ENCODE measurements at regions not wholly inside any gene's neighbourhood (a gene's known extent, or its start where the extent isn't known, plus 50 kb on each side); places are given as distances from the start of the nearest gene placed in this dataset.

- no peak for DNase-seq (ENCODE audit: low spot score)
These were observed 800.1 kb downstream of the TFAP2A start for GRCh38 chr6:9614778-9615177.

- no peak for DNase-seq (ENCODE audit: low spot score)
These were observed 802.4 kb downstream of the TFAP2A start for GRCh38 chr6:9612489-9612888.

DNA sequence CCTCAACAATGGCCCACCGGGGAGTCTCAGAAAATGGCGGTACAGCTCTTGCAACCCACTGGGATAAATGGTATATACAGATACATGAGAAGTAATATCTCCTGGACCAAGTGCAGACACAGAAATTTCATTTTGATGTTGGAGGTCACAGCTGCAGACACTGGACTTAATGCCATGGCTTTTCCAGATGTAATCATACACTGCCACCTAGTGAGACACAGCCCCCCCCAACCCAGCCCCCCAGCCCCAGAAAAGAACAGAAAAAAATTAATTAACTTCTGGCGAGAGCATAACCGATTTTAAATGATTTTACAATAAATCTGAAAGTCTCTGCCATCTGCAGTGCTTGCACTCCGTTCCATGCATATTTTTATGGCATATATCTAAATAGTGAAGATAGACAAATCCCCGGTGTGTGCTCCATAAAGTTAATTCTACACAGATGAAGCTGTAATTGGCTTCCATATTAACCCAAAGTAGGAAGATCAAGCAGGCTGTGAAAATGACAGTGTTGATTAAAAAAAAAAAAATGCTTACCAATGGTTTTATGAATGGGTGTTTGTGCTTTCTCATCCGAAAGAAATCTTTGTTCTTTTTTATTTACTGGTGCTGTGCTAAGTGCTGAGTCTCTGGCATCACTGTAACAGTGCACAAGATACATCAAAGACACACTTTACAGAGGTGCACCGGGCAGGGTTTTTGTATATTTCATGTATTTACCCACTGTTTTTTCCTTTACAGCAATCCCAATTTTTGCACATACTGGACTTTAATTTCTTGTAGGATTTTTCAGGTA is 804.1 kb downstream of the TFAP2A start:
- DNase-seq (ENCODE audit: low spot score), result no peak

- no peak for DNase-seq (ENCODE audit: low spot score)
These were observed 808.3 kb downstream of the TFAP2A start for GRCh38 chr6:9606435-9607134.

- no peak for DNase-seq (ENCODE audit: low spot score)
These were observed 820.1 kb downstream of the TFAP2A start for GRCh38 chr6:9594746-9595145.

- no peak for DNase-seq (ENCODE audit: low spot score)
These were observed 821.3 kb downstream of the TFAP2A start for GRCh38 chr6:9593554-9593953.

DNA sequence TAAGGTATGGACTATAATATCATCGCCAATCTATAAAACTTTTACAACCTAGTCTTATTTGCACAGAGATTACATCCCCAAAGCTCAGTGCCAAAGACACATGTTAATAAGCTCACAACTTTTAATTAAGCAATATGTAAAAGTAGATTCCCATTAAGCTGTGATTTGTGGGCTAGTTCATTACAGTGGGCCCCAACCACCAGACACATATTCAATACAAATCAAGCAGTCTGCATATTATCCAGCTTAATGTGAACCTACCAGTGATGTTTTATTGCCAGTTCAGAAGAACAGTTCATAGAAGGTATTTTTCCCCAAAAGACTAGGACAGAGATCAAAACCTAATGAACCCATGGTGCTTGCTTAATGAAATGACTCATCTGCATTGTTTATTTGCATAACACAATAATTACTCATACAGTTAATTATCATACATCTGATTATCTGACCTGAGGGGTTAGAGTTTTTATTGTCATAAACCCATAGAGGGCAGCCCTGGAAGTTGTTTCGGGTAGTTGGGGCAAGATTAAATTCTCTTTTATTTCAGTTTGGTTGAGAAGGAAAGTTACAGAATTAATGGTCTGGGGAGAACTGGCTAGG is 831.0 kb downstream of the TFAP2A start:
- no peak for DNase-seq (ENCODE audit: low spot score)

- no peak for DNase-seq (ENCODE audit: low spot score)
These were observed 833.7 kb downstream of the TFAP2A start for GRCh38 chr6:9581155-9581554.

DNA sequence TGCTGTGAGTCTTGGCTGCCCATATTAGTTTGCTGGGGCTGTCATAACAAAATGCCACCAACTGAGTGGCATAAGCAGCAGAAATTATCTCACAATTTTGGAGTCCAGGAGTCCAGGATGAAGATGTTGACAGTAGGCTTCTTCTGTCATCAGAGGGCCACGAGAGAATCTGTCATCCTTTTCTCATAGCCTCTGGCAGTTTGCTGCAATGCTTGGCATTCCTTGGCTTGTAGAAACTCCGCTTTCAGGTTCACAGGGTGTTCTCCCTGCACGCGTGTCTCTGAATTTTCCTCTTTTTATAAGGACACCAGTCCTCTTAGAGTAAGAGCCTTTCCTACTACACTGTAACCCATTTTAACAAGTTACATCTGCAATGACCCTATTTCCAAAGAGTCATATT is 838.4 kb downstream of the TFAP2A start:
- DNase-seq (ENCODE audit: low spot score), result no peak

- no peak for DNase-seq (ENCODE audit: low spot score)
These were observed 848.8 kb downstream of the TFAP2A start for GRCh38 chr6:9566096-9566495.

DNA sequence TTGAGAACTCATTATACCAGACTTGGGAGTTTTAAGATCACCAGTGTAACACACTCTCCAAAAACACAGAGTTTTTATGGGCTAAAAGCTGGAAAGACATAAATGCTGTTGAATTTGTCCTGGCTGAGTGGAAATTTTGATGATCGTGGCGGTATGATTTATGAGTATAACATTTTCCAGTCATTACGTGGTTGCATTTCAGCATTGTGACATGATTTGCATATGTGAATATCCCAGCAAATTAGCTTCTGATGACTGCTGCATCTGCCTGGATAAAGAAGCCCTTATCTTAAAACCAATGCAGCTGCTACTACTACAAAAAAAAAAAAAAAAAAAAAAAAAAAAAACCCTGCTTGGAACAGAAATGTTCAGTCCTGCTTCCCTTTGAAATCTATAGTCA is 850.9 kb downstream of the TFAP2A start:
- no peak for DNase-seq (ENCODE audit: low spot score)

DNA sequence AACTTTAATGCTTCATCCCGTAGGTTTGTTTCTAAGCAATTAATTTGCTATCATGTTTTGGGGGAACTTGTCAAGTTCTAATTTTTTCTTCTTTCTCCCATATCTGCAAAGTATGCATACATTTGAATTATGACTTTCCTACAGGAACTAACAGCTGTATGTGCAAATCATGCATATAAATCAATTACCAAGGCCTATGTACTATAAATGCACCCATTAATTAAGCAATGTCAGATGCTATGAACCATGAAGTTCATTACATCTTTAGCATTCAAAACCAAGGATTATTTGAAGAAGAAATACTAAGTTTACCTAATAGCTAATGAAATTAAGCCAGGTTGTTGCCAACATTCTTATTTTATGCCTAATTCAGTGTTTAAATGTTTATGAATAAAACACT is 851.3 kb downstream of the TFAP2A start:
- DNase-seq (ENCODE audit: low spot score), result no peak

DNA sequence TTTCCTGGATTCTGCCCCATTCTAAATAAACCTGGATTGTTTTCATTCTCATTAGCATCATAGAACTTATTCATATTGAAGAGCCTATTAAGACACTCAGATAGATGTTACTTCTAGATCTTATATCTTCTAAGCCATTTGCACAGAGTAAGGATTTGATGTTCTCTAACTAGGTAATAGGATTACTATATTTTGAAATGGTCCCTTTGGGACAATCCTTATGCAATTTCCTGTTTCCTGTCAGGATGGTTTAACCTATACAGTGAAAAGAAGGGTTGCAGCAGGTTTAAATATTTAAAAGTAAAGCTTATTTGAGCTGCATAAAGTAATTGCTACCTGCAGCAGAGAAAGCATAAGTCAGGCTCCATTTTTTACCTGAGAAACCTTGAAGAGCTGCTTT is 860.1 kb downstream of the TFAP2A start:
- no peak for DNase-seq (ENCODE audit: low spot score)

- no peak for DNase-seq (ENCODE audit: low spot score)
These were observed 860.6 kb downstream of the TFAP2A start for GRCh38 chr6:9554323-9554722.

DNA sequence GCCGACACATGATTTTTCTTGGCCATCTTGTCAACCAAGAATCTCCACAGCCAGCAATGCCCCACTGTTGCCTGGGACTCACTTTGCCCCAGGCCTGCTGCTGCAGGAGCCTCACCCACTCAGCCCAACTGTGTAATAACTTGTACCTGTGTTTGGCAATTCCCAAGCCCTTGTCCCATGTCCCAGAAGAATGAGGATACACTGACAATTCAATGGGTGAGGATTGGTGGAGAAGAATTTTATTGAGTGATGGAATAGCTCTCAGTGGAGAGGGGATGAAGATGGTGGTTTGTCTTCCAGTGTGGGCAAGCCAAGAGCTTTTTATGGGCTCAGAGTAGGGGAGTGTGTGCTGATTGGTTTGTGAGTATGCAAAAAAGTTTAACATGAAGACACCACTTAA is 861.9 kb downstream of the TFAP2A start:
- DNase-seq (ENCODE audit: low spot score), result no peak

DNA sequence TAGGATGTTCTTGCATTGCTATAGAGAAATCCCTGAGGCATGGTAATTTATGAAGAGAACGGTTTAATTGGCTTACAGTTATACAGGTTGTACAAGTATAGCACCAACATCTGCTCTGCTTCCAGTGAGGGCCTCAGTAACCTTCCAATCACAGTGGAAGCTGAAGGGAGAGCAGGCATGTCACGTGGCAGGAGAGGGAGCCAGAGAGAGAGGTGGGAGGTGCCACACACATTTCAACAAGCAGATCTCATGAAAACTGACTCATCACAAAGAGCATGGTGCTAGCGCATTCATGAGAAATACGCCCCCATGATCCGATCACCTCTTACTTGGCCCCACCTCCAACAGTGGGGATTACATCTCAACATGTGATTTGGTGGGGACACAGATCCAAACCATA is 871.2 kb downstream of the TFAP2A start:
- DNase-seq (ENCODE audit: low spot score), result no peak

DNA sequence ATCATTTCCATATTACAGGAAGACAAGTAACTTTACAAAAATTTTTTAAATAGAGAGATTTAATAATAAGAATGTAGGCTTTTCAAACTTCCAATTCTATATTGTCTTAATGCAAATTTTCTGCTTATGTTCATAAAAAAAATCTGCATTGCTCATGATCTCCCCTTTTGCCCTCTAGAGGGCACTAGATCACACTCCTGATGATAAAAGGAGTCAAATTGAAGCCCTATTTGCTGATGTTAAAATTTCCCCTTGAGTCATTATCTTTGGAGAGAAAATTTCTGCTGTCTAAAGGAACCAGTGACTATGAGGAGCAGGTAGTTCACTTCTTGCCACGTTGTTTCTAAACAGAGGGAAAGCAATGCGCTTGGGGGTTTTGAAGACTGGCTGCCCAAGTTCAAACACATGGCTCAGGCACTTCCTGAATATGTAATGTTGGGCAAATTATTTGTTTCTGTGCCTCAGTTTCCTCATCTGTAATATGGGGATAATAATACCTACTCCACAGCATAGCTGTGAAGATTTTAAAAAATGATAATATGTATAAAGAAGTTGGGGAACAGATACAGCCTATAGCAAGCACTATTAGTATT is 874.2 kb downstream of the TFAP2A start:
- DNase-seq (ENCODE audit: low spot score), result peak; percentile 59

DNA sequence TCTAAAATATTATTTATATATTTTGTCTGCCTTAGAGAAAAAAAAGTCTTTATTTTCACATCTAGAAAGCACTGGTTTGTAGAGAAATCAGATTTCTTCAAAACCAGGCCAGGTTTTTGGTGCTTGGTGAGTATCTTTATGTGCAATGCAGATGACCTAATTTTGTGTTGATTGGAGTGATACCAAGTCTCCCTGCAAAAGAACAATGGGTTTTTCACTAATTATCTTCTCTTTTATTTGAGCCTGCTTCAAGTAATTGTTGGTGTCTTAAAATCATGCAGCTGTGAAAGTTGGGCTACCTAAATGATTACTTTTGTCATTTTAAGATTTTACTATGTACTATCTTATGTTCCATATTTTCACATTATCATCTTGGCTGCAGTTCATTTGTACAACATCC is 874.7 kb downstream of the TFAP2A start:
- no peak for DNase-seq (ENCODE audit: low spot score)

DNA sequence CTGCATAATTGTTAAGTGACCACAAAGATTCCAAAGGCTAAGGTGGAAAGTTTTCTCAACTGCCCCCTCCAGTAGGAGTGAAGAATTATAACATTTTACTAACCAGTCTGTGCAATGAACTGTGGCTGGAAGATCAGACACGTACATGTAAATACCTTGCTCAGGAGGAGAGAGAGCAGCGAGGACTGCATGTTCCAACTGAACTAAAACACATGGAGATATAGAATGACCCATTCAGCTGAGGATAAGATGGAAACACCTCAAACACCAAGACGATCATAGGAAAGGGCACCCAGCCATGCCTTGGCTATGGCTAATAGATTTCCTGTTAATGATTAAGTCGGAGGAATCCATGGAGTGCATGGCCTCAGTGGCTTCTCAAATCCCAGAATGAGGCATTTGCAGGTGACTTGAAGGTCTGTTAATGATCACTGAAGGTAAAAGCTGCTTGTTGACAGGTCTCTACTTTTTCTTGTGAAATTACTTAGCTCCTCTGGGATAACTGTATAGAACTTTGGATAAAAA is 875.6 kb downstream of the TFAP2A start:
- no peak for DNase-seq (ENCODE audit: low spot score)

- DNase-seq (ENCODE audit: low spot score), result peak; percentile 13
These were observed 877.5 kb downstream of the TFAP2A start for GRCh38 chr6:9537381-9537780.

GRCh38 chr6:9535106-9535505 is 879.8 kb downstream of the TFAP2A start:
- DNase-seq (ENCODE audit: low spot score), result no peak
